ENCODE measurements at regions not wholly inside any gene's neighbourhood (a gene's known extent, or its start where the extent isn't known, plus 50 kb on each side); places are given as distances from the start of the nearest gene placed in this dataset.

GRCh38 chr2:175308005-175308404, 126.5 kb upstream of the ATP5MC3 start:
- TF ChIP-seq CTCF (IDR thresholded peaks at IDR 0.05 in 2 of 3, conservative IDR thresholded peaks at IDR 0.05 in 1 of 3; ENCODE audit: borderline replicate concordance in 1 of 3, insufficient read depth in 1 of 3, low read depth in 2 of 3, low read length in 2 of 3) = no peak
- TF ChIP-seq EZH2phosphoT487 (IDR thresholded peaks at IDR 0.05; ENCODE audit: borderline replicate concordance) = no peak
- no peak for TF ChIP-seq RAD21 (IDR thresholded peaks at IDR 0.05; ENCODE audit: low read depth)
- TF ChIP-seq EZH2 (IDR thresholded peaks at IDR 0.05) = no peak
- TF ChIP-seq REST (IDR thresholded peaks at IDR 0.05; ENCODE audit: low read depth) = no peak
